BJ (cell line): ENCODE measurements at regions not wholly inside any gene's neighbourhood (a gene's known extent, or its start where the extent isn't known, plus 50 kb on each side); places are given as distances from the start of the nearest gene placed in this dataset.

Source experiments
- CTCF ChIA-PET: fragments of 350-600 bp; formaldehyde crosslinking; extraction: SDS; loops from one replicate; lab custom pipeline; 2021; ENCODE audit warnings: antibody characterized with exemption, inconsistent platforms; lab: Yijun Ruan, JAX
- POLR2A ChIA-PET: fragments of 300-600 bp; sonication (Branson Sonifier 250); formaldehyde crosslinking; extraction: SDS; loops from one replicate; lab custom pipeline; 2021; ENCODE audit warnings: antibody characterized with exemption; lab: Charles Lee
- DNase-seq: peaks from one replicate; pipeline ENCODE4 v3.0.0-alpha.2; 2011; ENCODE audit warnings: low read depth
- H3K27me3 ChIP-seq: 2 replicates; pipeline ENCODE4 v1.6.0; 2011; ENCODE audit warnings: low read length; ENCODE audit not compliant: control insufficient read depth, insufficient read depth
- H3K36me3 ChIP-seq: 2 replicates; pipeline ENCODE4 v1.5.1; 2011; ENCODE audit warnings: low read length; ENCODE audit not compliant: control insufficient read depth, insufficient read depth
- H3K4me3 ChIP-seq: 2 replicates; pipeline ENCODE4 v1.5.1; 2011; ENCODE audit warnings: low read depth, mild to moderate bottlenecking, control low read depth, low read length
- CTCF ChIP-seq: IDR thresholded peaks from 2 replicates; pipeline ENCODE4 v1.5.1; 2011; ENCODE audit warnings: low read depth, mild to moderate bottlenecking, control low read depth, inconsistent platforms, low read length, moderate library complexity; ENCODE audit not compliant: insufficient read depth

GRCh38 chr6:122524056-122524455, 52.4 kb upstream of the SERINC1 start:
- CTCF ChIA-PET, result no interaction called here

GRCh38 chr6:122530440-122531046, 58.9 kb upstream of the SERINC1 start:
- no peak overlapping the region for H3K4me3 ChIP-seq
- peak; percentile 16 for DNase-seq
- no peaks in the 10 kb centered on the region for H3K27me3 ChIP-seq
- ChIA-PET POLR2A (interaction anchor here (0.6 kb wide), 1 partner anchor 40 kb away, joined by 3 read pairs; no protein-coding TSS in a partner anchor), CTCF (interaction anchor here (0.6 to 5.2 kb wide), 22 partner anchors 8 to 187 kb away, joined by 3 to 101 read pairs (median 5); partner anchors contain the start of genes HSF2 and SERINC1)
- no peaks in the 10 kb centered on the region for H3K36me3 ChIP-seq
- peak; percentile 93 for TF ChIP-seq CTCF

More at GRCh38 chr6:122524056-122524455, 52.4 kb upstream of the SERINC1 start:
- Histone ChIP-seq H3K36me3 (no peaks in the 10 kb centered on the region), H3K4me3 (no peak overlapping the region), H3K27me3 (no peaks in the 10 kb centered on the region)
- DNase-seq, result no peak
- POLR2A ChIA-PET, result no interaction called here
- TF ChIP-seq CTCF, result no peak

- ChIA-PET POLR2A (no interaction called here), CTCF (no interaction called here)
- TF ChIP-seq CTCF, result no peak
- Histone ChIP-seq H3K36me3 (no peaks in the 10 kb centered on the region), H3K27me3 (no peaks in the 10 kb centered on the region), H3K4me3 (no peak overlapping the region)
- DNase-seq, result no peak
Measured at GRCh38 chr6:122548281-122548680, 61.9 kb upstream of the PKIB start.

- DNase-seq, result no peak
- Histone ChIP-seq H3K36me3 (no peaks in the 10 kb centered on the region), H3K27me3 (no peaks in the 10 kb centered on the region), H3K4me3 (no peak overlapping the region)
- no peak for TF ChIP-seq CTCF
- CTCF ChIA-PET, result no interaction called here
- POLR2A ChIA-PET, result no interaction called here
Measured at GRCh38 chr6:122548820-122549219, 61.4 kb upstream of the PKIB start.

GRCh38 chr6:122553697-122554096, 56.5 kb upstream of the PKIB start:
- no peak for TF ChIP-seq CTCF
- H3K36me3 ChIP-seq, result no peaks in the 10 kb centered on the region
- CTCF ChIA-PET, result no interaction called here
- no peaks in the 10 kb centered on the region for H3K27me3 ChIP-seq
- POLR2A ChIA-PET, result no interaction called here
- DNase-seq, result no peak
- H3K4me3 ChIP-seq, result no peak overlapping the region
